ENCODE measurements at regions not wholly inside any gene's neighbourhood (a gene's known extent, or its start where the extent isn't known, plus 50 kb on each side); places are given as distances from the start of the nearest gene placed in this dataset.

DNA sequence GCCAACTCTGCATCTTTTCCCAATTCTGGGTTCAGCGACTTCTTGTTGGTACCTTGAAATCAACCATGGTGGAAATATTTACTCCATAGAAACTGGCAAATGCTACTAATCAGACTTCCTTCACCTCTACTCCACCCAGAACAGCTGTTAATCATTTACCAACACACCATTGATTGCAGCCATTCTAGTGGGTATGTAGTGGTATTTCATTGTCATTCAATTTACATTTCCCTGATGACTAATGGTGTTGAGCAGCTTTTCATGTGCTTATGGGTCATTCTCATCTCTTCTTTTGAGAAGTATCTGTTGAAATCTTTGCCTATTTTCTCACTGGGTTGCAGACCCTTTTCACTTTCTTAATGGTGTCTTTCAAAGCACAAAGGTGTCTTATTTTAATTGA is 122.4 kb upstream of the MSX2 start:
- DNase-seq (ENCODE audit: low read depth) = no peak

DNA sequence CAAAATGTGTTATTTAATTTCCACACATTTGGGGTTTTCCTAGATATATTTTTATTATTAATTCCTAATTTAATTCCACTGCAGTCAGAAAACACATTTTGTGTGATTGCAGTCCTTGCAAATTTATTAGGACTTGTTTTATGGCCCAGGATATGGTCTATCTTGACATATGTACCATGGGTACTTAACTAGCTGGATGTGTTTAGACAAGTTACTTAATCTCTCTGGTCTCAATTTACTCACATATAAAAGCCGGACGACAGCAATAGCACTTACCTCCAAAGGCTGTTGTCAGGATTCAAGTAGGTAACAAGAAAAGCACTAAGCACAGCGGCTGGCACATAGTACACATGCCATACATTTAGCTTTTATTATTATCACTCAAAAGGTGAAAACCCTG is 118.2 kb upstream of the MSX2 start:
- DNase-seq (ENCODE audit: low read depth) = no peak

GRCh38 chr5:174606646-174607045 is 117.7 kb upstream of the MSX2 start:
- no peak for DNase-seq (ENCODE audit: low read depth)

GRCh38 chr5:174607205-174607604 is 117.2 kb upstream of the MSX2 start:
- DNase-seq (ENCODE audit: low read depth) = no peak

DNA sequence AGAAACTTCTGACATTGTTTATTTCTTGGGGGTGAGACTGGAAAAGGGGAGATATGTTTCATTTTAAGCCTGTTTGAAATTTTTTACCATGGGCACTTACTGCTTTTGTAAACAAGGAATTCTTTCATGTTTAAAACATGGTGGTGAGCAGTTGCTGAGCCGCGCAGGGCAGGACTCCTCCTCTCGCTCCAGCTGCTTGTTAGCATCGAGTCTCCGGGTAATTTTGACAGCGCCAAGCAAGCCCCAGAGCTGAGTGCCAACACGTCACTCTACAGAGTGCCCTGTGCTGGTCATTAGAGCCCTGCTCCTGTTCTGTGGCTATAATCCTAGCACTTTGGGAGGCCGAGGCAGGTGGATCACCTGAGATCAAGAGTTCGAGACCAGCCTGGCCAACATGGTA is 116.5 kb upstream of the MSX2 start:
- DNase-seq (ENCODE audit: low read depth) = no peak

DNA sequence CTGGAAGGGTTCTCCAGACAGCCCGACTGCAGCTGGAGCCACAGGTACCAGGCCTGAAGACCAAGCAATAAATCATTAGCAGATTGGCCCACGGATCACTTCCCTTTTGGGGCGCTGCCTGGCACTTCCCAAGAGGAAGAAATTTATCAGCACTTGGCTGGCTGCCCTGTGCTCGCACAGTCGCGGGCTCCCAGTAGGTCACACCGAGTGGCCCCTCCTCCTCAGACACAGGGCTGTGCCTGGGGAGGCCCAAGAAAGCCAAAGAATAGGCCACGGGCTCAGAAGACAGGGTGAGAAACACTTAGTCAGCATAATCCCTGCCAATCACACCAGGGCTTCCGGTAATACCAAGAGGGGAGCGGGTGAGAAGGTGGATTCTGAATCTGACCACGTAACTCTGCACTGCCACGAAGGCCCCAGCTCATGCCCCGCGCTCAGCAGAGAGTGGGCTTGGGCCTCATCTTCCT is 115.7 kb upstream of the MSX2 start:
- DNase-seq (ENCODE audit: low read depth) = no peak

GRCh38 chr5:174609116-174609515 is 115.3 kb upstream of the MSX2 start:
- no peak for DNase-seq (ENCODE audit: low read depth)

GRCh38 chr5:174610968-174611367 is 113.4 kb upstream of the MSX2 start:
- no peak for DNase-seq (ENCODE audit: low read depth)

DNA sequence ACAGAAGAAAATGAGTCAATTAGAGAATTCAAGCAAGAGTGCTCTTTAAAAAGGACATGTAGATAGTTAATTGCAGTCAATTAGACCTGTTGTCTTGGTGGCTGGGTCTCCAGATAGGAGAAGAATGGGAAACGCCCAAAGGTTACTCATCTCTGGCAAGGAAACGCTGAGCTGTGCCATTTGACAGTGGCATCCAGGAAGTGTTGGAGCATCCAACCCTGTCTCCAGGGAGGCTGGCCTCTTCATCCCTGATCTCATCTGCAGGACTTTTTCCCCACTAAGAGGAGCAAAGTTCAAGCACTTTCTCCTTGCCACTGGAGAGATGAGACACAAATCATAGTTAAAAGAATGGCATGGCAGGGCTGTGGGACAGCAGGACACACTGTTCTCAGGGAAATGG is 111.7 kb upstream of the MSX2 start:
- DNase-seq (ENCODE audit: low read depth) = no peak

DNA sequence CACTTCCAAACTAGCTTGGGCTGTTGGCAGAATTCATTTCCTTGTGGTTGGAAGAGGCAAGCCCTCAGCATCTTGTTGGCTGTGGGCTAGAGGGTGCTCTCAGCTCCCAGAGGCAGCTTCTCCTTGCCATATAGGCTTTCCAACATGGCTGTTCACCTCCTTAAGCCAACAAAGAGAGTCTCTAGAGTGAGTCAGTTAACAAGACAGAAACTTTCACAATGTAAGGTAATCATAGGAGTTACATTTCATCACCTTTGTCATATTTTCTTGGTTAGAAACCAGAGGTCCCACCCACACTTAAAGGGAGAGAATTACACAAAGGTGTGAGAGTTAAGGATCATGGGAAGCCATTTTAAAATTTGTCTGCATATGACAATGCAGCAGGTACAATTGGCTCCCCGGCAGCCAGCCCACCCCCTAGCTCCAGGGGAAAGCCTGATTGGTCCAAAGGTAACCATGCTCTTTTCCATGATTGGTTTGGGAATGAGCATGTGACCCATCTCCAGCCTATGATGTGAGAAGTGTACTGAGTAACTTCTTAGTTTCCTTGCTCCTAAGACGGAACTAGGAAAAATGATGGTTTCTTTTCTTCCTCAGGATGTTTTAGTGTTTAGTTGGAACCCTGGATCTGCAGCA is 109.8 kb upstream of the MSX2 start:
- DNase-seq (ENCODE audit: low read depth) = no peak

DNA sequence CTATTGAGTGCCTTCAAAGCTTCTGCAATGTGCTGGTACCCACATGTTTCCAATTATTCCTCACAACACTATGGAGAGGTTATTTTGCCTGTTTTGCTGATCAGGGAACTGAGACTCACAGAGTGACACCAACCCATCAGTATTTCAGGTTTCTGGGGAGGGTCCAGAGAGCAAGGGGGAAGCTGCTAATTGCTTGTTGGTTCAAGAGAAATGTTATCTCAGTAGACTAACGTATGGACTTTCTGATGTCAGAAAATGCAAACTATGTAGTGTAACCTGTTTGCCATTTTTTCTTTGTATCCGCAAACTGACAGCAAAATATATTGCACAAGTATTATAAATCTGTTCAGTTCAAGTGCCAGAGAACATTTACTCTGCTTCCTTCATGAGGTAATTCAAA is 108.3 kb upstream of the MSX2 start:
- no peak for DNase-seq (ENCODE audit: low read depth)

GRCh38 chr5:174617285-174617684 is 107.1 kb upstream of the MSX2 start:
- no peak for DNase-seq (ENCODE audit: low read depth)

GRCh38 chr5:174617910-174618309 is 106.5 kb upstream of the MSX2 start:
- DNase-seq (ENCODE audit: low read depth) = no peak

GRCh38 chr5:174618589-174618988 is 105.8 kb upstream of the MSX2 start:
- no peak for DNase-seq (ENCODE audit: low read depth)

- no peak for DNase-seq (ENCODE audit: low read depth)
Measured at GRCh38 chr5:174622067-174622466, 102.3 kb upstream of the MSX2 start.

DNA sequence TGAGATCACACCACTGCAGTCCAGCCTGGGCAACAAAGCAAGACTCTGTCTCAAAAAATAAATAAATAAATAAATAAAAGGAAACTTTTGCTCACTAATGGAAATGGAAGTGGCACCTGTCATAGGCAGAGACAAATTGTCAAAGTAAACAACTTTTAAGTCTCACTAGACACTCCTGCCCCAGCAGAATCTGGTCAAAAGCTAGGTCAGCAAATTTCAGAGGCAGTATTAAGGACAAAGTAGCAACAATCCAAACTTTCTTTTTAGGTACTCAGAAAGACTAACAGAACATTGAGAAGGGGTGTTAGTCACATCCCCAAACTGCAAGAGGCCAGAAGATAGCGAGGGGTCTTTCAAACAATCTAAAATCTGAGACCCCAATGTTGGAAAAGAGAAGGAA is 101.4 kb upstream of the MSX2 start:
- no peak for DNase-seq (ENCODE audit: low read depth)

DNA sequence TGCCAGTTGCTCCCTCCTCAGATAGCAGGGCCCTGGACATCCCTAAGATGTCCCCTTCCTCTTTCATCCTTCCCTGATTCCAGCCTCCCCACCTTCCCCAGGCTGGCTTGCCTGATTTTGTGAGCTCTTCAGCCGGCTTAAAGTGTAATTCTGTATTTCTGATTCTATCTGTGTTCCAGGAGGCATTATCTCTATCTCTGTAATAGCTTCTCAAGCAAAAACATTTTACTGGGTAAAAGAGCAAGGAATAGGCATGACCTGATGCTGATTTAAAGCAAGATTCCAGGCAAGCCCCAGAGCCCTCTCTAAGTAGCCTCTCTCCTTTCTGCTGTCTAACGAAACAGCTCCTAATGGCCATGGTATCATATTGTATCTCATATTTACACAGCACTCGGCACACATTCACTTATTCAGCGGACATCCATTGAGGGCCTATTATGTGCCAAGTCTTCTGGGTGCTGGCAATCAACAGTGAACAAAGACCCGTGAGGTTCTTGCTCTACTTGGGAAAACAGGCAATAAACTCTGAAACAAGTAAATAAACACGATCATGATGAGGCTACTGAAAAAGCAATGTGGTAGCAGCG is 100.9 kb upstream of the MSX2 start:
- no peak for DNase-seq (ENCODE audit: low read depth)

DNA sequence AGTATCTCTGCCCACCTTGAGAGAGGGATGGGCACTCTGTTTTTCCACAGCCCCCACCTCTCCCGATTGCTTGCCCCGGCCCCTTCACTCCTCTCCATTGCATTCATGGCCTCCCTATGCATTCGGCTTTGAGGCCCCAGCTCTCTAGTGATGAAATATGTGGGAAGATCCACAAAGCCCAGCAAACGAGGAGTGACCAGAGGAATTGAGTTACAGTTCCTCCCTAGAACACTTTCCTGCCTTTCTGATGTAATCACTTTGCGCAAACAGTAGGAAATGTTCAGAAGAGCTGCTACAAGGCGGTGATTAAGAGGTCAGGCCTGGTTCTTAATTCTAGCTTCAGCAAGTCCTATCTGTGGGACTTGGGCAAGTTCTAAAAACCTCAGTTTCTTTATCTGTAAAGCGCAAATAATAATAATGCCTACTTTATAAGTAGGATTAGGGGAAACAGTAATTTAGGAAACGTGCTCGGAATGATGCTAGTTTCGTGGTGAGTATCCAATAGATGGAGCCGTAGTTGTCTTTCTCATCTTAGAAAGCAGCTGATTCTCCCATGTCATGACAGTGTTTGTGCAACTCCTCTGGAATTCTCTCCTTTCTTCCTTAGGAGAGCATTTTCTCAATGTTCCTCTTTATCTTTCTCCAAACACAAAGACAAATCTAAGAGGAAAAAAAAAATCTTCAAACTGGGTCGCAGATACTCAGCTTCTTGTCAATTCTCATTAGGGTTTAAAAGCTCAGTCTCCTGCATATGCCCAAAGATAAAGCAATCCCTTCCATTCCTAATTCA is 99.5 kb upstream of the MSX2 start:
- DNase-seq (ENCODE audit: low read depth) = no peak

- DNase-seq (ENCODE audit: low read depth) = no peak
Measured at GRCh38 chr5:174625591-174626350, 98.6 kb upstream of the MSX2 start.

DNA sequence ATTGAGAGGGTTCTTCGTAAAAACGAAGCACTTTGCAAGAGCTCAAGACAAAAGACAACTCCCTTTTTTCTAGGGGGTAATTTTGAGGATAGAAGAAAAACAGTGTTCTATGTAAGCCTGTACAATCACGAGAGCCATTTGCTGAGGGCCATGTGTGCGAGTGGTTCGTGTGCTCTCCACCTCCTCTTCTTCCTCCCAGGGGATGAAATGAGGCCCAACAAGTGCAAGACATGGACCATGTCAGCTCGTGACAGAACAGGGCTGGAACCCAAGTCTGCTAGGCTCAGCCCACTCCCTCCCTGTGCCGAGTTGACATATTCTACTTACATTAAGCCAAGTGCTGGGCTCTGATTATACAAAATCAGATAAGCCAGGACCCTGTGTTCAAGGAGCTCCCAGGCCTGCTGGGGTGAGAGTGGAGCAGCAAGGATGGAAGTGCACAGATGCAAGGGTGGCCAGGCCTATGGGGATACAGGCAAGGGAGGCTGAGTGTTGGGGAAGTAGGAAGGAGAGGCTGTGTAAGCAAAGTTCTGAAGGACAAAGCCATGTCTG is 97.9 kb upstream of the MSX2 start:
- no peak for DNase-seq (ENCODE audit: low read depth)

GRCh38 chr5:174636094-174636493 is 88.3 kb upstream of the MSX2 start:
- DNase-seq (ENCODE audit: low read depth) = no peak

DNA sequence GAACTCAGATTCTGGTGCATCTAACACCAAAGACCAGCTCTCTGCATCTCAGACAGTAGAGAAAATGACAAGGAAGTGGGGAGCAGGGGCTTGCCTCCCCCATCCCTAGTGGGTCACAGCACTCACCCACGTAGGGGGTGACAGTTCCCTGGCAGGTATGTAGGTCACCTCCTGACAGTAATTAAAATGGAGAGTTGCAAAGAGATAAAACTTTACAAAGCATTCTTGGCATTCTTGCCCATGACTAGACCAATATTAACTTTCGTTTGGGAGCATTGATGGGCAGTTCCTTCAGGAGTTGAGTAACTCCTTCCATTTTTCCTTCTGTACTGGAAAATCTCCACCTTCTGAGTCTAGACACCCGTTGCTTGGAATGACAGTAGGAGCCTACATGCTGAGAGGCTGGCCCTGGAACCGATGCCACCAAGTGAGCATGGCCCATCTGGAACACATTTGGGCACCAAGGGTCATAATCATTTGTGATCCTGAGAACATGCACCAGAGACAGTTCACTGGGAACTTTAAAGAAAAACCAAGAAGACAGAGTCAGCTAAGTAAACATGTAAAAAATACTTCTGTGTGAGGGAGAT is 81.5 kb upstream of the MSX2 start:
- DNase-seq (ENCODE audit: low read depth) = no peak

Measured in activated T-helper 1 cell treated with Interleukin-2 at 50 U/mL for 16 hours (primary cell).